ENCODE measurements at regions not wholly inside any gene's neighbourhood (a gene's known extent, or its start where the extent isn't known, plus 50 kb on each side); places are given as distances from the start of the nearest gene placed in this dataset.
"Not testable (repeated sequence)": the region's sequence is repeated elsewhere in the genome, so short reads cannot be mapped to it uniquely, and the experiment has no call there.

- DNase-seq (ENCODE audit: low read depth in 2 of 2) = peak in 1 of 2 donors; percentile 12
Observed at GRCh38 chr6:113363048-113363798, 493.9 kb upstream of the MARCKS start.

DNA sequence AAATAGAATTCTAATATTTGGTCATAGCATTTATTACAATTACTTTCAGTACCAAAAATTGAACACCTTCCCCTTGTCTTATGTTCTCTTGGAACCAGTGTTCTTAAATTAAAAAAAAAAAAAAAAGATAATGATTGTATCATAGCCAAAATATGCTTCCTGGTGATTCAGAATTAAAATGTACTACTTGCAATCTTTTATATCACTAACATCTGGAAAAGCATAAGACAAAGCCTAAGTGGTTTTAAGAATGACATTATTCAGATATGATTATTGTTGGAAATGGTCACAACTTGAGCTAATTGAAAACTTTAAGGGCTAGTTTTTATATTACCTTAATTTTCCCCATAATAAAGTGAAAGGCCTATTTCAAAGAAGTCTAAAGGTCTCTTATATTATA lies 493.3 kb upstream of the MARCKS start:
- peak in 1 of 2 donors; percentile 28 for DNase-seq (ENCODE audit: low read depth in 2 of 2)

GRCh38 chr6:113364766-113365165 lies 492.4 kb upstream of the MARCKS start:
- no peak for DNase-seq (ENCODE audit: low read depth in 2 of 2)

DNA sequence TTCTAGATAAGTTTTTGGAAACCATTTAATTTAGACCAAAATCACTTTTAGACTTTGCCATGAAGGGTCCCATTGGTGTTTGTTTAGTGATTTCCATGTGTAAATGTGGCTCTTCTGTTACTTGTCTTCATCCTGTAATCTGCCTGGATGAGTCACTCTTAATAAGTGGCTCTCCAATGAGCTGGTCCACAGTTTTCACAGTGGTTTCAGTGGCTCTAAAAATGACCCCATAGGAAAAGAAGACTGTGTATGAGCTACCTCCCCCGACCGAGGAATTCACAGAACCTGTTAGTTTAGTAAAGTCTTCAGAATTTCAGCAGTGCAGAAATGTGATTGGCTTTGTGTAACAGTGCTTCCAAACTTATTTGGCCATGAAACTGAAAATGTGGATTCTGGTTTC lies 492.0 kb upstream of the MARCKS start:
- peak in 1 of 2 donors; percentile 30 for DNase-seq (ENCODE audit: low read depth in 2 of 2)

DNA sequence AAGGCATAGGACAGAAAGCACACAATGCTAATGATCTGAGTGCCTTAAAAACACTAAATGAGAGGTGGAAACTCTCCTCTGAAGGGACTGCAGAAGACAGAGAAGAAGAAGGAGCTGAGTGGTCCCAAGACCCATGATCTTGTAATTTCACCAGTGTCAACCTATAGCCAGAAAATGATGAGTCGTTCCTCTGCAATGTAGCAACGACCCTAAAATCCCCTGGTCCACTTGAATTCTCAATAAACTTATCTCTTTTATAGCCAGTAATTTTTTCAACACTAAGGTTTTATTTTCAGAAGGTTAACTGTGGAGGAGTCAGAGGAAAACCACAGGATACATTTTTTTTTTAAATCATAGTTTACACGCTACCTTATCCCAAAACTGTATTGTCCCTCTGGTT lies 490.6 kb upstream of the MARCKS start:
- no peak for DNase-seq (ENCODE audit: low read depth in 2 of 2)

GRCh38 chr6:113370508-113371502 lies 486.3 kb upstream of the MARCKS start:
- no peak for DNase-seq (ENCODE audit: low read depth in 2 of 2)

- DNase-seq (ENCODE audit: low read depth in 2 of 2) = not testable (repeated sequence)
Observed at GRCh38 chr6:113375466-113375865, 481.7 kb upstream of the MARCKS start.

- peak; percentile 14 to 81 for DNase-seq (ENCODE audit: low read depth in 2 of 2)
Observed at GRCh38 chr6:113375950-113376846, 480.9 kb upstream of the MARCKS start.

DNA sequence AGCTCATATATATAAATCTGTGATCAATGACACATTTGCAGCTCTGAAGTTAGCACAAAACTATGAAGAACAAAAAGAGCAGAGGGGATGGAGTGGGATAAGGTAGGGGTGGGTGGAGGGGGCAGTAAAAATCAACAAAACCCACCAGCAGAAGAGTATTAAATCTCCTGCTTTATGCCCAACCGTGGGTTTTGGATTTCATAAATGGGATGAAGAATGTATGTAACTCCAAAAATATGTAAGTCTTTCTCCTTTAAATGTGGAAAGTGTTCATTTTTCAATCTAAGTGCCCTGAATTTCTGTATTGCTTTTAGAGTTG lies 480.3 kb upstream of the MARCKS start:
- DNase-seq (ENCODE audit: low read depth in 2 of 2) = no peak

GRCh38 chr6:113377362-113377942 lies 479.7 kb upstream of the MARCKS start:
- DNase-seq (ENCODE audit: low read depth in 2 of 2) = no peak

DNA sequence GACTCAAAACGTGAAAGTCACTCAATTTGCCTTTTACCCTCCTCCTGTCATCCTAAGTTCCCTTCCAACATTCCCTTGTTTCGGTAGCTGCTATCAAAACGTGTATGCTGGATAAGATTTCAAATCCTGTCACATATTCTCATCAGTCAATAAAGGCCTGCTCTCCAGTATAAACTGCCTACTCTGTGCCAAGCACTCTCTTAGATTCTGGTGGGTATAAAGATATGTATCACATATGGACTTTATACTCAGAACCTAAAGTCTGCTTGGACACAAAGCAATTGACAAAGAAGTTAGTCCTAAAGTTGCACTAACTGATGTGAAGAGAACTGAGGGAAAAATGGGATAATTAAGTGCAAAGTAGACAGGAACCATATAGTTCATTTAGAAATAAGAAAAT lies 476.6 kb upstream of the MARCKS start:
- DNase-seq (ENCODE audit: low read depth in 2 of 2) = no peak

DNA sequence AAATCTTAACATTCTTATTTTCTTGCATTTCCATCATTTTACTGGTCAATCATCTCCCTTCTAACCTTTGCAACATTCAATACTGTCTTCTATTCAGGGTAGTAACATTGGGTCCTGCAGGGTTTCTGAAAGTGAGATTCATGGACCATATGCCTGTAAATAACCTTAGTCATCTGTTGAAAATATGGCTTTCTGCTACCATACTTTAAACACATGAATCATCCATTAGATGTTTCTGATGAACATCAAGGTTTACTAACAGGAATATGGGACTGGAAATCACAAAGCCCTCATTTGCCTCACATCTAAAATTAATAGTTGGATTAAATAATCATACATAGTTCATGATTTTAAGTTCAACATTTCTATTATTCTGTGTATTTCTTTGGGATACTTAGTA lies 475.9 kb upstream of the MARCKS start:
- peak in 1 of 2 donors; percentile 15 for DNase-seq (ENCODE audit: low read depth in 2 of 2)

GRCh38 chr6:113381959-113382358 lies 475.2 kb upstream of the MARCKS start:
- peak; percentile 88 to 89 for DNase-seq (ENCODE audit: low read depth in 2 of 2)

GRCh38 chr6:113383701-113384100 lies 473.4 kb upstream of the MARCKS start:
- DNase-seq (ENCODE audit: low read depth in 2 of 2) = no peak

DNA sequence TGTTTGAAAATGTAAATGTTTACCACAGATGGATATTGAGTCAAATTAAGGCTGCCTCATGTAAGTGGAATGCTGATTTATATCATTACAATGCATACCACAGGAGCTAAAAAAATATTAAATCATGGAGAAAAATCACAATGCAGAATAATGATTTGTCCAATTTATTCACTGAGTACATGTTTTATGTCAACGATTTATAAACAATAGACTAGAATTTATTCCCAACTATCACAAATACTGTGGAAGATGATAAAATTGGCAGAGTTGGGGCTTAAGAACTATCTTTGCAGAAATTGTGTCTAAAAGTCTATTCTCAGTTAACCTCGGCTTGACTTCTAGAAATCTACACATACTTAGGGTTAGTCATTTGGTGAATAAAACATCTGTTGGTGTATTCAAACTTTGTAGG lies 472.1 kb upstream of the MARCKS start:
- no peak for DNase-seq (ENCODE audit: low read depth in 2 of 2)

GRCh38 chr6:113388996-113389395 lies 468.1 kb upstream of the MARCKS start:
- no peak for DNase-seq (ENCODE audit: low read depth in 2 of 2)

GRCh38 chr6:113392551-113393055 lies 464.5 kb upstream of the MARCKS start:
- peak in 1 of 2 donors; percentile 34 for DNase-seq (ENCODE audit: low read depth in 2 of 2)

DNA sequence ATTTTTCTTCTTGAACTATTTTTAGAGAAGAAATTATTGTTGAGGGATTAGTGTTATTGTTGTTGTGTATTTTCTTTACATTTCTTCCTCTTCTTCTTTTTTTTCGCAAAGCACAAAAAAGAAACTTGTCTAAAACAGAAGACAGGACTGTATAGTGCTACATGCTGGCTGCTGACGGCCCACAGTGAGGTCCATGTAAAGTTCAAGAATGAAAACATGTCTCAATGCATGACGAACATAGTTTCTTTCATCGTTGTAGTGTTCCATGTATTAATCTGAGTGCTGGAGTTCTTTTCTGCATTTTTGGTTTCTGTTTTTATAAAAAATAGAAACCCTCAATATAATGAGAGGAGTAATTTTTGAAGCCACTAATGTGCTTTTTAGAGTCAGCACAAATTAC lies 462.9 kb upstream of the MARCKS start:
- no peak for DNase-seq (ENCODE audit: low read depth in 2 of 2)

DNA sequence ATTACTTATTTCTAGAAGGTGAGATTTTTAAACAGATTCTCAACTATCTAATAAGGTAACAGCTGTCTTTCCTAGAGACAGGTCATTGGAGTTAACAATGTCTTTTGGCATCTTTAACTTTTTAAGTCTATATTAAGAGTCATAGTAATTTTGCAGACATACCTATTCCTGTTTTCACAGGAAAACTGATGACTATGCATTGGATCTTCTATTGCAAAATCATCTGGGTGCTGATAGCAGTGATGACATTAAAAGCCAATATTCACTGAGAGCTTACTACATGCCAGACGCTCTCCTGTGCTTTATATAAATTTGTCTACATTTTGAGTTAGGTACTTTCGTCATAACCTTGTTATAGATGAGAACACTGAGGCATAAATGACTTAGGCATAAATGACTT lies 462.4 kb upstream of the MARCKS start:
- DNase-seq (ENCODE audit: low read depth in 2 of 2) = no peak

DNA sequence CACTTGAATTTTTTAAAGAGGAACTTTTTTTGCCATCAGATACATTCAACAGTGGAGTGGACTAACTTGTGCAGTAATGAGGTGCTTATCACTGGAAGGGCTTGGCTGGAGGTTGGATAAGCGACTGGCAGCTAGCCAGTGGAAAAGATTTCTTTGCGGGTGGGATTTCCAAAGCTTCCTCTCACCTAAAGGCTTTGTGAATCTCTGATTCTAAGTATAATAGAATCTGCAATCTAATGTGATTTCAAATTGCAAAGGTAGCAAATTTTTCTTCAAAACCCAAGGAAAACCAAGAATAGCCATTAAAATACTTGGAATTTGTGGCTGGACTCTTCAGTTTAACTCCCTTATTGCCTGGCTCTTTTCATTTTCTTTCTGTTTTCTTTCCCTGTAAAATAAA lies 460.4 kb upstream of the MARCKS start:
- peak in 1 of 2 donors; percentile 48 for DNase-seq (ENCODE audit: low read depth in 2 of 2)

DNA sequence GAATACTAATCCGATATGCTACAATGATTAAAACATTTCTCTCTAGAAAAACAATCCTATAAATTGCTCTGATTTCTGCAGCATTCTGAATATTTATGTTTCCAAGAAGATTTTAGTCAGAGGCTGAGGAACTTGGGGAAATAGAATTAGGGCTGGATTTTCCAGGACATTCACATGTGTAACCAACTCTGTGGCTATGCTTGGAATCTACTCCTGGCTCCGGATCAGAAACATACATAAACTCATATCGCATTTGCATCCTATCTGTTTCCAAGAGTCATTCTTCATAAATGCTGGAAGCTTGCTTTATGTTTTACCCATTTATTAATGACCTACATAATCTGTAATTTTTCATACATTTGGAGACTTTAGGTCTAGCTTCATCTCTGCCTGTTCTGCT lies 459.9 kb upstream of the MARCKS start:
- no peak for DNase-seq (ENCODE audit: low read depth in 2 of 2)

Measured in lung microvascular endothelial cell (primary cell).